ENCODE measurements at regions not wholly inside any gene's neighbourhood (a gene's known extent, or its start where the extent isn't known, plus 50 kb on each side); places are given as distances from the start of the nearest gene placed in this dataset.

DNA sequence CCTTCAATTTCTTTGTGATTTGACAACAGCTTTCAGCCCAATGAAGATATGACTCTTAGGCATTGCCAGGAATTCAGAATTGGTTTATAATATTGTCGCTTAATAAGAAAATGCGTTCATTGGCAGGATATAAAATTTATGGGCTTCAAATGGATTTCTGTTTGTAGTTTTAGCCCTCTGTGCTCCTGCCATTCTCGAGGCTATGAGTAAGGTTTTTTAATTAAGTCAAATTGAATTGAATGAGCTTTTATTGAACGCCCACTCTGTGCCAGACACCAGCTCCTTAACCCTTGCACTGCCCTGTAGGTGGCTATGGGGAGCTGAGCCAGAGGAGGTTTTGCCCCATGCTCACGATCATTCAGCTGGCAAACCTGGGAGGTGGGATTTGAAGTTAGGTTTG lies 115.1 kb downstream of the SLC25A47 start:
- Histone ChIP-seq H3K4me3 (no peak overlapping the region), H3K27me3 (ENCODE audit: low read depth) (no peaks in the 10 kb centered on the region), H3K4me1 (peaks cover 62% of the 10 kb centered on the region), H3K27ac (no peak overlapping the region), H3K36me3 (no peaks in the 10 kb centered on the region), H3K9me3 (no peaks in the 10 kb centered on the region)
- intact Hi-C loops (cut with DNase I) = no loop called here
- TF ChIP-seq, protein P1, sequence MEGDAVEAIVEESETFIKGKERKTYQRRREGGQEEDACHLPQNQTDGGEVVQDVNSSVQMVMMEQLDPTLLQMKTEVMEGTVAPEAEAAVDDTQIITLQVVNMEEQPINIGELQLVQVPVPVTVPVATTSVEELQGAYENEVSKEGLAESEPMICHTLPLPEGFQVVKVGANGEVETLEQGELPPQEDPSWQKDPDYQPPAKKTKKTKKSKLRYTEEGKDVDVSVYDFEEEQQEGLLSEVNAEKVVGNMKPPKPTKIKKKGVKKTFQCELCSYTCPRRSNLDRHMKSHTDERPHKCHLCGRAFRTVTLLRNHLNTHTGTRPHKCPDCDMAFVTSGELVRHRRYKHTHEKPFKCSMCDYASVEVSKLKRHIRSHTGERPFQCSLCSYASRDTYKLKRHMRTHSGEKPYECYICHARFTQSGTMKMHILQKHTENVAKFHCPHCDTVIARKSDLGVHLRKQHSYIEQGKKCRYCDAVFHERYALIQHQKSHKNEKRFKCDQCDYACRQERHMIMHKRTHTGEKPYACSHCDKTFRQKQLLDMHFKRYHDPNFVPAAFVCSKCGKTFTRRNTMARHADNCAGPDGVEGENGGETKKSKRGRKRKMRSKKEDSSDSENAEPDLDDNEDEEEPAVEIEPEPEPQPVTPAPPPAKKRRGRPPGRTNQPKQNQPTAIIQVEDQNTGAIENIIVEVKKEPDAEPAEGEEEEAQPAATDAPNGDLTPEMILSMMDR (IDR thresholded peaks at IDR 0.05) = no peak
- no peak for DNase-seq
- ATAC-seq = no peak

DNA sequence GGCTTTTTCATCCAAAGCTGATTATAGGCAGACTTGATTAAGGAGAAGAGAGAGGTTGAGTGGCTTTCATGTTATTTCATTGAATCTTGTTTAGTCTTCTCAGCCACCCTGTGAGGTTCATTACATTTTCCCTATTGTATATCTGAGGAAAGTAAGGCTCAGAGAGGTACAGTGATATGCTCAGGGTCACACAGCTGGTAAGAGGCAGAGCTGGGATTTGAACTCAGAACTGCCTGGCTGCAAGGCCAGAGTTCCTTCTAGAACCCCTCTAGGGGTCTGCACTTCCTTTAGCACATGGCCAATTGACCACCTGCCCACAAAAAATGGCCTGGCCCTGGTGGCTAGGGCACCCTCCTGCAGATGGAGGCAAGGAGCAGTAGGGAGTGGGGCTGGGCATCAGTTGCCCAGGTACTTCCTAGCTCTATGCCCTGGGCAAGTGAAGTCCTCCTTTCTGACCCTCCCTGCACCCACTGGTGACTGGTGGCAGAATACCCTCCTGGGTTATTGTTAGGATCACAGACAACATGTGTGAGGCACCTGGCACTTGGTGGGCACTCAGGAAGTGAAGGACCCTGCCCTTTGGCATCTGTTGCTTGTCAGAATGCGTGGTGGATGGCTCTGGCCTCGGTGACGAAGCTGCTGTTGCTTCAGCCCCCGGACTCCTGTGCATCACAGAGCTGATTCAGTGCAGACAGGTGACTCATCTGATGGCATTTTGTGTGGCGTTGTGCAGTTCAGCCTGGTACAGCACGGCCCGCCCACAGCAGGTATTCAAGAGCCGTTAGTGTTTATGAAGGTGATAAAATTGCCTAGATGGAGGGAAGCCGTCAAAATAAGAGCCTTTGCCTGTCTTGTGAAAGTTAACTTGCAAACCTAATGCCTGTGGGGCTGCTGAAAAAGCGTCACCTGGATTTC lies 115.8 kb downstream of the SLC25A47 start:
- no peaks in the 10 kb centered on the region for H3K36me3 ChIP-seq
- TF ChIP-seq, protein P1 (IDR thresholded peaks at IDR 0.05) = no peak
- no peak overlapping the region for H3K4me3 ChIP-seq
- no peaks in the 10 kb centered on the region for H3K9me3 ChIP-seq
- peaks cover 62% of the 10 kb centered on the region for H3K4me1 ChIP-seq
- ATAC-seq (peak; percentile 78 to 89), DNase-seq (peak; percentile 64)
- intact Hi-C loops (cut with DNase I) = no loop called here
- no peaks in the 10 kb centered on the region for H3K27me3 ChIP-seq (ENCODE audit: low read depth)
- peak overlapping the region; percentile 71 for H3K27ac ChIP-seq

DNA sequence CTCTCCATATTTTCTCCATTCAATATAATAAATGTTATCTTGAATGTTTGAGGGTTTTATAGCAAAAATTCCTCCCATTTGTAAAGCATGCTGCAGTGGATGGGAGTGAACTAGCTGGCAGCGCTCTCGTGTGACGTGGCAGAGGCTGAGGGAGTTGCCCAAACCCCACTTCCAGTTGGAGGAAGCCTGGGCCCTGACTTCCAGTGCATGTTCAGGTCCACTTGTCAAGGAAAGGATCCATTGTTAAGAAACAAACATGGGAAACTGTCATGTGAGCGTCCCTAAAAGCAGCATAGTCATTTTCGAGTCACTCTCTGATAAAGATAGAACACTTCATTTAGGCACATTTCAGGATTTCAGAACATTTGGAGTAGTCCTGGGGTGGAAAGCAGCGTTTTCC lies 116.6 kb downstream of the SLC25A47 start:
- TF ChIP-seq, protein P1 (IDR thresholded peaks at IDR 0.05) = no peak
- no peak overlapping the region for H3K4me3 ChIP-seq
- H3K4me1 ChIP-seq = peaks cover 57% of the 10 kb centered on the region
- H3K9me3 ChIP-seq = no peaks in the 10 kb centered on the region
- intact Hi-C loops (cut with DNase I) = no loop called here
- DNase-seq (no peak), ATAC-seq (peak; percentile 20 to 39)
- H3K27ac ChIP-seq = peak overlapping the region; percentile 71
- no peaks in the 10 kb centered on the region for H3K27me3 ChIP-seq (ENCODE audit: low read depth)
- no peaks in the 10 kb centered on the region for H3K36me3 ChIP-seq

DNA sequence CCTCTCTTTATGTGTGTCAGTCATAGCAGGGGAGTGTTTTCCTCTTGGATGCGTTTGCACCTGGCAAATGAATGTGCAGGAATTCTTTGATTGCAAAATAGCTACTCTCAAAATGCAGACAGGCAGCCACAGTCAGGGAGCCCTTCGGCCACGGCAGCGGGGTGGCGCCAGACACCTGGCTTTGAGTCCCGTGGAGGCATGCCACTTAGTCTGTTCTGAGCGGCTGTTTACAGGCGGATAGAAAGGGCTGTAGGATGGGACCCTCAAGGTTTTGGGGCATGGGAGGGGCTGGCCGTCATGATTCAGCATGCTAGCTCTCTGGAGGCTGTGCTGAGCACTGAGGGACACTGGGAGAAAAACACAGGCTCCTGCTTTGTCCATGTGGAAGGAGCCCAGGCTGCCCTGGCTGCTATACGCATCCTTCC lies 117.1 kb downstream of the SLC25A47 start:
- ATAC-seq (peak; percentile 90 to 93), DNase-seq (peak; percentile 84)
- TF ChIP-seq, protein P1 (IDR thresholded peaks at IDR 0.05) = peak; percentile 73
- Histone ChIP-seq H3K36me3 (no peaks in the 10 kb centered on the region), H3K4me1 (peaks cover 54% of the 10 kb centered on the region), H3K4me3 (no peak overlapping the region), H3K9me3 (no peaks in the 10 kb centered on the region), H3K27ac (peak overlapping the region; percentile 71), H3K27me3 (ENCODE audit: low read depth) (no peaks in the 10 kb centered on the region)
- intact Hi-C loops (cut with DNase I) = no loop called here

DNA sequence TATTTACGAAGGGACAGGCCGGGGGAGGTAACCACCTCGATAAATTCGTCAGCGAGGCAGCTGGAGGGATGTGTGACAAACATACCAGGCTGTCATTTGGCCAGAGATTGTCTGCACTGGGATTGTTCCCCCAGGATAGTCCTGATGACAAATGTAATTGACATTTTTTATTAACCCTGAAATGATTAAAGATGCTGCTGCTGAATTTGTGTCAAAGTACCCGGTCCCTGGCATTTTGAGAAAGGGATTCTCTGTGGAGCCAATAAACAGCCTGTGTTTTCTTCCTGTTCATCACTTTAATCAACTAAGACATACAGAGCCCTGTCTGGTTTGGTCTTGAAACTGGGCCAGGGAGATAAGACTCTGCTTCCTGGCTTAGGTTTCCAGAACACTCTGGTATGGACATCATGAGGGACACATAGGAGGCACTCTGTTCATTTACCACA lies 117.6 kb downstream of the SLC25A47 start:
- intact Hi-C loops (cut with DNase I) = no loop called here

More for the DNA sequence above, 117.6 kb downstream of the SLC25A47 start:
- TF ChIP-seq, protein P1 (IDR thresholded peaks at IDR 0.05) = no peak
- Histone ChIP-seq H3K9me3 (no peaks in the 10 kb centered on the region), H3K4me3 (no peak overlapping the region), H3K36me3 (no peaks in the 10 kb centered on the region), H3K27ac (peak overlapping the region; percentile 71), H3K27me3 (ENCODE audit: low read depth) (no peaks in the 10 kb centered on the region), H3K4me1 (peaks cover 54% of the 10 kb centered on the region)
- DNase-seq = no peak
- no peak for ATAC-seq

Measured in lower lobe of right lung (tissue), 2 donors.